Lower leg skin (tissue), 4 donors: ENCODE measurements at regions not wholly inside any gene's neighbourhood (a gene's known extent, or its start where the extent isn't known, plus 50 kb on each side); places are given as distances from the start of the nearest gene placed in this dataset.

Experiments used
- DNase-seq, 2 donors: peaks; one replicate each; pipeline ENCODE4 v3.0.0-alpha.2; 2019; ENCODE audit warnings: low spot score in 2 of 2
- H3K4me3 ChIP-seq: fragments of 200-600 bp; sonication (generic); 2 replicates; pipeline ENCODE4 v1.5.1; 2017; ENCODE audit warnings: mild to moderate bottlenecking, low read depth; ENCODE audit not compliant: poor library complexity, severe bottlenecking
- POLR2A ChIP-seq, 2 donors: fragments of 450-650 bp; IDR thresholded peaks; one replicate each; pipeline ENCODE4 v1.6.1; 2016 to 2017; ENCODE audit warnings: antibody characterized with exemption in 2 of 2, mild to moderate bottlenecking in 1 of 2, moderate library complexity in 1 of 2
- WGBS, 2 donors: methylation state at CpG; one replicate each; pipeline ENCODE4 v1.1.5; 2018; 5-methylcytosine and 5-hydroxymethylcytosine counted together
- intact Hi-C: fragments of 100-400 bp; cut with DNase I; formaldehyde crosslinking; loops from one replicate; pipeline ENCODE4 v1.15.0; 2023; ENCODE audit warnings: low total_unique reads
- TF ChIP-seq, protein P1 (sequence below), 3 donors: fragments of 450-650 bp; IDR thresholded peaks; one replicate each; pipeline ENCODE4 v1.5.1; 2016; ENCODE audit warnings: antibody characterized with exemption in 3 of 3, mild to moderate bottlenecking in 3 of 3, moderate library complexity in 2 of 3

DNA sequence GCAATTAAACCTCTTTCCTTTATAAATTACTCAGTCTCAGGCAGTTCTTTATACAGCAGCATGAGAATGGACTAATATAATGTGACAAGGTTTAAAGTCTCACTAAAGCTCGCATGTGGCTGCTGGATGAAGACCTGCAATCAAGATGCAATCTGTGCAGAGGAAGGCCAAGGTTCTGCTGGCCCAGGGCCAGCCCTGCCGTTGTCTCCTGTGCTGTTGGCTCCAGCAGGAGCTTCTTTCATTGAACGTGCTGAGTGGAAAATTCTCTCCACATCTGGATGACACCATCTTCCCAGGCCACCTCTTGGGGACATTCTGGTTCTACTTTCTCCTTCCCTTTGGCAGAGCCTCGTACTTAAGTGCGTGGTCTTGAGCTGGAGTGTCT, 742.2 kb downstream of the VRK1 start:
- DNase-seq, result no peak
- intact Hi-C loops, result no loop called here
- no peak for TF ChIP-seq POLR2A (IDR thresholded peaks at IDR 0.05)
- TF ChIP-seq, protein P1, sequence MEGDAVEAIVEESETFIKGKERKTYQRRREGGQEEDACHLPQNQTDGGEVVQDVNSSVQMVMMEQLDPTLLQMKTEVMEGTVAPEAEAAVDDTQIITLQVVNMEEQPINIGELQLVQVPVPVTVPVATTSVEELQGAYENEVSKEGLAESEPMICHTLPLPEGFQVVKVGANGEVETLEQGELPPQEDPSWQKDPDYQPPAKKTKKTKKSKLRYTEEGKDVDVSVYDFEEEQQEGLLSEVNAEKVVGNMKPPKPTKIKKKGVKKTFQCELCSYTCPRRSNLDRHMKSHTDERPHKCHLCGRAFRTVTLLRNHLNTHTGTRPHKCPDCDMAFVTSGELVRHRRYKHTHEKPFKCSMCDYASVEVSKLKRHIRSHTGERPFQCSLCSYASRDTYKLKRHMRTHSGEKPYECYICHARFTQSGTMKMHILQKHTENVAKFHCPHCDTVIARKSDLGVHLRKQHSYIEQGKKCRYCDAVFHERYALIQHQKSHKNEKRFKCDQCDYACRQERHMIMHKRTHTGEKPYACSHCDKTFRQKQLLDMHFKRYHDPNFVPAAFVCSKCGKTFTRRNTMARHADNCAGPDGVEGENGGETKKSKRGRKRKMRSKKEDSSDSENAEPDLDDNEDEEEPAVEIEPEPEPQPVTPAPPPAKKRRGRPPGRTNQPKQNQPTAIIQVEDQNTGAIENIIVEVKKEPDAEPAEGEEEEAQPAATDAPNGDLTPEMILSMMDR (IDR thresholded peaks at IDR 0.05), result no peak
- no peak overlapping the region for H3K4me3 ChIP-seq
- 42 to 43% methylated on average over 5 of the region's 5 CpGs for WGBS, 2 donors

DNA sequence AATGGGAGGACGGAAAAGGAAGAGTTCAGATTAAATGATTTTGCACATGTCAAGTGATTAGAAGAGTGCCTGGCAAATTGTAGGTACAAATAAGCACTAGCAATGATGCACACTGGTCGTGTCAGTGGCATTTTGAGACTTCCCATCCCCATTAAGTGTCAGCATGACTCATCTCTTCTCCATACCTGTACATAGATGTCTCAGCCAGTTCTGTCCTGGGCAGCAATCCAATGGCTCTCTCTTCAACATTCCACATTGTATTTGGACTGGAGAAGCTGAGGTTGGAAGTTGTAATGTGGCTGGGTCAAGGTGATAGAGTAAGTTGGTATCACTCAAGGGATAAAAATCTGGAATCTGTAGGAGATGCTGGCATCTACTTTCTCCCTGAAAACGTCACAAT, 742.7 kb downstream of the VRK1 start:
- intact Hi-C loops, result no loop called here
- DNase-seq, result no peak
- no peak overlapping the region for H3K4me3 ChIP-seq
- TF ChIP-seq, protein P1 (IDR thresholded peaks at IDR 0.05), result no peak
- no peak for TF ChIP-seq POLR2A (IDR thresholded peaks at IDR 0.05)
- WGBS, 2 donors, result 60 to 62% methylated on average over 3 of the region's 3 CpGs

DNA sequence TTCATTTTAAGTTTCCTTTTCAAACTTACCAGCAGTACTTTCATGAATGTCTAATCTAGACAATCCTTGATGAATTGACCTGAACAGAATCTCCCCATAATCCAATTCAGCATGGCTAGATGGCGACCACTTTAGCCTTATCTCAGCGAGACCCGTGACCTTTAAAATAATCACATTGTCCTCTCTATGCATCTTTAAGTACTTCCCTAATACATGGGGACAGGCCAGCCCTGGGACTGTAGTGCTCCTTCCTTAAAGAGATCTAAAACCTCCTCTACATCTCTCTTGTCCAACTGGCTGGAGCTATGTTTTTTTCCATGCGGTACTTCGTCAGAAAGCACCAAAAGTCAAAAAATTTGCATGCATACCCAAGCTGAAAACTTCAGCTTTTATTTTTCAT, 746.0 kb downstream of the VRK1 start:
- intact Hi-C loops, result no loop called here
- TF ChIP-seq, protein P1 (IDR thresholded peaks at IDR 0.05), result no peak
- no peak for TF ChIP-seq POLR2A (IDR thresholded peaks at IDR 0.05)
- WGBS, 2 donors, result 81 to 88% methylated on average over 5 of the region's 5 CpGs
- no peak overlapping the region for H3K4me3 ChIP-seq
- no peak for DNase-seq

DNA sequence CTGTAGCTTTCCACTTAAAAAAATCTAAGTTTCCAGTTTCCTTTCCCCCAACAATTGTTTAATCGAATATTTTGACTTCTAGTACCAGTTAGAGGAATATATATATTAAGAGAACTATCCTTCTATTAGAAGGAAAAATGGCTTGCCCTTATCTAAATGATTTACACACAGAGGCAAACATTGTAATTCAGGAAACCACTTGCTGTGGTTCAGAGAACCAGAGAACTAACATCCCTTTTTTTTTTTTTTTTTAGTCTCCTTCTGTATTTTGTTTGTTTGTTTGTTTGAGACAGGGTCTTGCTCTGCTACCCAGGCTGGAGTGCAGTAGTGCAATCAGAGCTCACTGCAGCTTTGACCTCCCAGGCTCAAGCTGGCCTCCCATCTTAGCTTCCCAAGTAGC, 746.6 kb downstream of the VRK1 start:
- 70 to 77% methylated on average over 1 of the region's 1 CpG for WGBS, 2 donors
- DNase-seq, result no peak
- no peak overlapping the region for H3K4me3 ChIP-seq
- intact Hi-C loops, result no loop called here
- TF ChIP-seq, protein P1 (IDR thresholded peaks at IDR 0.05), result no peak
- no peak for TF ChIP-seq POLR2A (IDR thresholded peaks at IDR 0.05)

DNA sequence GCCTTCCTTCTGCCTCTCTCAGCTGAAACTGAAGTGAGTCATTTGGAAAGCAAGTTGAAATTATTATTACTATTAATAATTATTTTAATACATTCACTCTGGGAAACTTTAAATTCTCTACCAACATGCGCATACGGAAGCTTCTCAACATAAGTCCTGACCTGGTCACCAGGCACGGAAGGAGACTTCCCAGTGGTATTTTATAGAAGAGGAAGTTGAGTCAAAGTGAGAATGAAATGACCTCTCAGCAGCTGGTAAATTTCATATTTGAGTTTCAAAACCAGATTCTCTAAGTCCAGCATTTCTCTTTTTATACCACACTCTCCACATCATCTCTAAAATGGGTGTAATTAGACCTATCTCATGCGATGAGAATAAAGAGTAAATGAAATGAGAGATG, 747.4 kb downstream of the VRK1 start:
- intact Hi-C loops, result no loop called here
- no peak for DNase-seq
- TF ChIP-seq, protein P1 (IDR thresholded peaks at IDR 0.05), result no peak
- no peak for TF ChIP-seq POLR2A (IDR thresholded peaks at IDR 0.05)
- H3K4me3 ChIP-seq, result no peak overlapping the region
- 77 to 83% methylated on average over 4 of the region's 4 CpGs for WGBS, 2 donors

DNA sequence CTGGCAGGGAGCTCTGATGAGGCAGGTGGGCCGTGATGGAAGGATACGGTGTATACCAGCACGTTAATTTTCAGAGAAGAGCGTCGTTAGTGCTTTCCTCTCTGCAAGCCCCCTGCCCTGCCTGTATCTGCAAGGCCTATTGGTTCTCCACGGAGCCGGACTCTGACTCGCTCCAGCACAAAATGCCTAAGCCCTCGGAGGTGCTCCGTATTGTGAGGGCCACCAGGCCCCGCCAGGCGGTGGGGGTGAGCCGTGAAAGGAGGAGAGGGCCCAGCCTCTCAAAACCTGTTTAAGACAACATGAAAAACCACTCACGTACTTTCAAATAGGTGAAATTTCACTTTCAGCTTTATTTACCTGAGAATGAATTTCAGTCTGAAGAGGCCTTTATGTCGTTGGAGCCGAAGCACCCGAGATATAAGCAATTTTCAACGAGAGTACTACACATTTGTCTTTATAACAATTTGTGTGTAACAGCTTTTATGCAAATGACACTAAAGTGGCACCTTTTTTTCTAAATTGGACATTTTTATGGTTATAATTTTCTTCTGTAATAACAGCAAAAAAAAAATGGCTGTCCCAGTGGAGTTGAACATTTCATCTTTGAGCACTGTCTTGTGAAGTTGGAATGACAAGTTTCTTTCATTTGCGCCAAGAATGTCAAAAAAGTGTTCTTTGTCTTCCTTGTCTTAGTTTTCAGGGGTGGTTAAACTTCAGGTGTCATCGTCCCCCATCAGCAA, 749.5 kb downstream of the VRK1 start:
- no peak overlapping the region for H3K4me3 ChIP-seq
- 94% methylated on average over 20 of the region's 20 CpGs for WGBS, 2 donors
- DNase-seq, result no peak
- TF ChIP-seq, protein P1 (IDR thresholded peaks at IDR 0.05), result no peak
- no peak for TF ChIP-seq POLR2A (IDR thresholded peaks at IDR 0.05)
- intact Hi-C loops, result no loop called here
